ENCODE measurements at regions not wholly inside any gene's neighbourhood (a gene's known extent, or its start where the extent isn't known, plus 50 kb on each side); places are given as distances from the start of the nearest gene placed in this dataset.

DNA sequence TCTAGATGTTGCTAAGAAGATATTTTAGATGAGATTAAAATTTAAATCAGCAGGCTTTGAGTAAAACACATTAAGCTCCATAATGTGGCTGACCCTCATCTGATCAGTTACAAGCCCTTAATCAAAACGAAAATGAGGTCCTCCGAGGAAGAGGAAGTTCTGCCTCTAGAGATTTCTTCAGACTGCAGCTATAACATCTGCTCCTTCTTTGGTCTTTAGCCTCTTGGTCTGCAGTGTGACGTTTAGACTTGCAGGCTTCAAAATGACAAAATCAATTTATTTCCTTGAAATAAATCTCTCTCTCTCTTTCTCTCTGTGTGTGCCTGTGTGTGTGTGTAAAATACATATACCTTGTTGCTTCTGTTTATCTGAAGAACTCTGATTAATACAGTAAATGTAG lies 1429.8 kb upstream of the CDH9 start (continued):
- TF ChIP-seq, protein P1, sequence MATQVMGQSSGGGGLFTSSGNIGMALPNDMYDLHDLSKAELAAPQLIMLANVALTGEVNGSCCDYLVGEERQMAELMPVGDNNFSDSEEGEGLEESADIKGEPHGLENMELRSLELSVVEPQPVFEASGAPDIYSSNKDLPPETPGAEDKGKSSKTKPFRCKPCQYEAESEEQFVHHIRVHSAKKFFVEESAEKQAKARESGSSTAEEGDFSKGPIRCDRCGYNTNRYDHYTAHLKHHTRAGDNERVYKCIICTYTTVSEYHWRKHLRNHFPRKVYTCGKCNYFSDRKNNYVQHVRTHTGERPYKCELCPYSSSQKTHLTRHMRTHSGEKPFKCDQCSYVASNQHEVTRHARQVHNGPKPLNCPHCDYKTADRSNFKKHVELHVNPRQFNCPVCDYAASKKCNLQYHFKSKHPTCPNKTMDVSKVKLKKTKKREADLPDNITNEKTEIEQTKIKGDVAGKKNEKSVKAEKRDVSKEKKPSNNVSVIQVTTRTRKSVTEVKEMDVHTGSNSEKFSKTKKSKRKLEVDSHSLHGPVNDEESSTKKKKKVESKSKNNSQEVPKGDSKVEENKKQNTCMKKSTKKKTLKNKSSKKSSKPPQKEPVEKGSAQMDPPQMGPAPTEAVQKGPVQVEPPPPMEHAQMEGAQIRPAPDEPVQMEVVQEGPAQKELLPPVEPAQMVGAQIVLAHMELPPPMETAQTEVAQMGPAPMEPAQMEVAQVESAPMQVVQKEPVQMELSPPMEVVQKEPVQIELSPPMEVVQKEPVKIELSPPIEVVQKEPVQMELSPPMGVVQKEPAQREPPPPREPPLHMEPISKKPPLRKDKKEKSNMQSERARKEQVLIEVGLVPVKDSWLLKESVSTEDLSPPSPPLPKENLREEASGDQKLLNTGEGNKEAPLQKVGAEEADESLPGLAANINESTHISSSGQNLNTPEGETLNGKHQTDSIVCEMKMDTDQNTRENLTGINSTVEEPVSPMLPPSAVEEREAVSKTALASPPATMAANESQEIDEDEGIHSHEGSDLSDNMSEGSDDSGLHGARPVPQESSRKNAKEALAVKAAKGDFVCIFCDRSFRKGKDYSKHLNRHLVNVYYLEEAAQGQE (IDR thresholded peaks at IDR 0.05; ENCODE audit: low read depth, low read length): no peak
- TF ChIP-seq RCOR1 (IDR thresholded peaks at IDR 0.05; ENCODE audit: low read length) (no peak), TEAD4 (IDR thresholded peaks at IDR 0.05; ENCODE audit: borderline replicate concordance, insufficient read depth) (no peak)

DNA sequence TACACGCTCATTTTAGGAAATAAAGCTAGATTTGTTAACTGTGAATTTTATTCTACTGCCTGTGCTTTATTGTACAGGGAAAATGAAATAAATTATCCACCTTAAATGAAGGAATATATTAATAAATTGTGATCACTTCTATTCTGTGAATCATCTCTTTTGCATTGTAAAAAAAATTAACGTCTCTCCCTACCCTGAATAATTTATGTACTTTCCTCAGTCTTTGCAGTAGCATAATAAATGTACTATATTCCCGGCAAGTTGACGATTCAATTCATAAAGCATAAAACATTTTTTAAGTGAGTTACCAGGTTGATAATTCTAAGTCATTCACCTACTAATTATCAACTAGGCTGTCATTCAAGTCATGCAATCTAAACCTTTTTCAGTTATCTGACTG lies 1425.3 kb upstream of the CDH9 start:
- WGBS (ENCODE audit: low lambda C conversion rate): 37% methylated on average over 4 of the region's 4 CpGs
- H3K27me3 ChIP-seq (ENCODE audit: insufficient read depth): no peaks in the 10 kb centered on the region
- ChIA-PET POLR2A (no interaction called here), CTCF (no interaction called here)
- no peak overlapping the region for H2AFZ ChIP-seq (ENCODE audit: low read depth)
- H3K9ac ChIP-seq: no peak overlapping the region
- H3K9me2 ChIP-seq: no peaks in the 10 kb centered on the region
- no peak overlapping the region for H3K4me3 ChIP-seq (ENCODE audit: low read depth in 2 of 2, low read length in 1 of 2)
- TF ChIP-seq FOXM1 (IDR thresholded peaks at IDR 0.05; ENCODE audit: low read depth) (no peak), GATA2 (CRISPR knock-in tag; IDR thresholded peaks at IDR 0.05) (no peak), NFIC (IDR thresholded peaks at IDR 0.05; ENCODE audit: borderline replicate concordance) (no peak), TEAD4 (IDR thresholded peaks at IDR 0.05; ENCODE audit: borderline replicate concordance, insufficient read depth) (no peak), POLR2AphosphoS5 (IDR thresholded peaks at IDR 0.05; ENCODE audit: low read depth, low read length) (no peak), NRF1 (IDR thresholded peaks at IDR 0.05; ENCODE audit: low read depth, low read length) (no peak), ELF1 (IDR thresholded peaks at IDR 0.05) (no peak), TAF1 (IDR thresholded peaks at IDR 0.05; ENCODE audit: borderline replicate concordance, low read depth, low read length) (no peak)
- TF ChIP-seq, protein P2, sequence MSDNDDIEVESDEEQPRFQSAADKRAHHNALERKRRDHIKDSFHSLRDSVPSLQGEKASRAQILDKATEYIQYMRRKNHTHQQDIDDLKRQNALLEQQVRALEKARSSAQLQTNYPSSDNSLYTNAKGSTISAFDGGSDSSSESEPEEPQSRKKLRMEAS (IDR thresholded peaks at IDR 0.05; ENCODE audit: low read depth): no peak
- TF ChIP-seq, protein P3, sequence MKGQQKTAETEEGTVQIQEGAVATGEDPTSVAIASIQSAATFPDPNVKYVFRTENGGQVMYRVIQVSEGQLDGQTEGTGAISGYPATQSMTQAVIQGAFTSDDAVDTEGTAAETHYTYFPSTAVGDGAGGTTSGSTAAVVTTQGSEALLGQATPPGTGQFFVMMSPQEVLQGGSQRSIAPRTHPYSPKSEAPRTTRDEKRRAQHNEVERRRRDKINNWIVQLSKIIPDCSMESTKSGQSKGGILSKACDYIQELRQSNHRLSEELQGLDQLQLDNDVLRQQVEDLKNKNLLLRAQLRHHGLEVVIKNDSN (IDR thresholded peaks at IDR 0.05; ENCODE audit: borderline replicate concordance, low read depth): no peak
- TF ChIP-seq, protein P4, sequence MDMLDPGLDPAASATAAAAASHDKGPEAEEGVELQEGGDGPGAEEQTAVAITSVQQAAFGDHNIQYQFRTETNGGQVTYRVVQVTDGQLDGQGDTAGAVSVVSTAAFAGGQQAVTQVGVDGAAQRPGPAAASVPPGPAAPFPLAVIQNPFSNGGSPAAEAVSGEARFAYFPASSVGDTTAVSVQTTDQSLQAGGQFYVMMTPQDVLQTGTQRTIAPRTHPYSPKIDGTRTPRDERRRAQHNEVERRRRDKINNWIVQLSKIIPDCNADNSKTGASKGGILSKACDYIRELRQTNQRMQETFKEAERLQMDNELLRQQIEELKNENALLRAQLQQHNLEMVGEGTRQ (IDR thresholded peaks at IDR 0.05; ENCODE audit: borderline replicate concordance, low read depth, low read length): no peak
- DNase-seq: no peak
- no peaks in the 10 kb centered on the region for H3K79me2 ChIP-seq (ENCODE audit: insufficient read depth)
- no peaks in the 10 kb centered on the region for H3K36me3 ChIP-seq (replicated peaks in 1 of 2; ENCODE audit: control insufficient read depth in 1 of 2, insufficient read depth in 2 of 2, low read length in 1 of 2)
- no peaks in the 10 kb centered on the region for H3F3A ChIP-seq (replicated peaks; ENCODE audit: insufficient read depth)
- no peak overlapping the region for H3K27ac ChIP-seq (ENCODE audit: low read depth in 2 of 2, low read length in 1 of 2)
- no peaks in the 10 kb centered on the region for H3K9me3 ChIP-seq
- H4K20me1 ChIP-seq (ENCODE audit: insufficient read depth): no peaks in the 10 kb centered on the region
- H3K4me1 ChIP-seq (ENCODE audit: control insufficient read depth in 1 of 2, insufficient read depth in 2 of 2, low read depth in 1 of 2, low read length in 1 of 2): no peaks in the 10 kb centered on the region
- H3K4me2 ChIP-seq: no peak overlapping the region

Data from SK-N-SH (cell line).